ENCODE measurements at regions not wholly inside any gene's neighbourhood (a gene's known extent, or its start where the extent isn't known, plus 50 kb on each side); places are given as distances from the start of the nearest gene placed in this dataset.

DNA sequence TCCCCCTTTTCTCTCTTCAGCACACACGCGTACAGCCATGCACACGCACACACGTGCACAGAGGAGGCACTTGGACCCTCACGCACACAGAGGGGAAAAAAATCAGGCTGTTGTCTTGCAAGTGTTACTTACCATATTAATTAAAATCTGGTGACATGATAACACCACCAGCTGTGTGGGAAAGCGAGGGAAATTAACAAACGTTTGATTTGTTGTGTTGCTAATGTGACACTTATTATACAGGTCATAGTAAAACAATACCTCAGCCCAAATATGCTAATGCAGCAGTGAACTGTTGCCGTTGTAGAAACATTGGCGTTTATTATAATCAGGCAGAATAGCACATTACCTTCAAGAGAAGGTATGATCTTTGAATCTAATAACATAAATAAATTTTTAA, 211.7 kb downstream of the TEX29 start (continued):
- TF ChIP-seq, protein P1, sequence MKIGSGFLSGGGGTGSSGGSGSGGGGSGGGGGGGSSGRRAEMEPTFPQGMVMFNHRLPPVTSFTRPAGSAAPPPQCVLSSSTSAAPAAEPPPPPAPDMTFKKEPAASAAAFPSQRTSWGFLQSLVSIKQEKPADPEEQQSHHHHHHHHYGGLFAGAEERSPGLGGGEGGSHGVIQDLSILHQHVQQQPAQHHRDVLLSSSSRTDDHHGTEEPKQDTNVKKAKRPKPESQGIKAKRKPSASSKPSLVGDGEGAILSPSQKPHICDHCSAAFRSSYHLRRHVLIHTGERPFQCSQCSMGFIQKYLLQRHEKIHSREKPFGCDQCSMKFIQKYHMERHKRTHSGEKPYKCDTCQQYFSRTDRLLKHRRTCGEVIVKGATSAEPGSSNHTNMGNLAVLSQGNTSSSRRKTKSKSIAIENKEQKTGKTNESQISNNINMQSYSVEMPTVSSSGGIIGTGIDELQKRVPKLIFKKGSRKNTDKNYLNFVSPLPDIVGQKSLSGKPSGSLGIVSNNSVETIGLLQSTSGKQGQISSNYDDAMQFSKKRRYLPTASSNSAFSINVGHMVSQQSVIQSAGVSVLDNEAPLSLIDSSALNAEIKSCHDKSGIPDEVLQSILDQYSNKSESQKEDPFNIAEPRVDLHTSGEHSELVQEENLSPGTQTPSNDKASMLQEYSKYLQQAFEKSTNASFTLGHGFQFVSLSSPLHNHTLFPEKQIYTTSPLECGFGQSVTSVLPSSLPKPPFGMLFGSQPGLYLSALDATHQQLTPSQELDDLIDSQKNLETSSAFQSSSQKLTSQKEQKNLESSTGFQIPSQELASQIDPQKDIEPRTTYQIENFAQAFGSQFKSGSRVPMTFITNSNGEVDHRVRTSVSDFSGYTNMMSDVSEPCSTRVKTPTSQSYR (CRISPR knock-in tag; IDR thresholded peaks at IDR 0.05), result no peak
- TF ChIP-seq, protein P2, sequence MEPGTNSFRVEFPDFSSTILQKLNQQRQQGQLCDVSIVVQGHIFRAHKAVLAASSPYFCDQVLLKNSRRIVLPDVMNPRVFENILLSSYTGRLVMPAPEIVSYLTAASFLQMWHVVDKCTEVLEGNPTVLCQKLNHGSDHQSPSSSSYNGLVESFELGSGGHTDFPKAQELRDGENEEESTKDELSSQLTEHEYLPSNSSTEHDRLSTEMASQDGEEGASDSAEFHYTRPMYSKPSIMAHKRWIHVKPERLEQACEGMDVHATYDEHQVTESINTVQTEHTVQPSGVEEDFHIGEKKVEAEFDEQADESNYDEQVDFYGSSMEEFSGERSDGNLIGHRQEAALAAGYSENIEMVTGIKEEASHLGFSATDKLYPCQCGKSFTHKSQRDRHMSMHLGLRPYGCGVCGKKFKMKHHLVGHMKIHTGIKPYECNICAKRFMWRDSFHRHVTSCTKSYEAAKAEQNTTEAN (CRISPR knock-in tag; IDR thresholded peaks at IDR 0.05), result peak; percentile 55; the same call in 1 of the 2 replicates
- TF ChIP-seq FOXK1 (CRISPR knock-in tag; IDR thresholded peaks at IDR 0.05), result peak; percentile 59; the same call in 1 of the 2 replicates

DNA sequence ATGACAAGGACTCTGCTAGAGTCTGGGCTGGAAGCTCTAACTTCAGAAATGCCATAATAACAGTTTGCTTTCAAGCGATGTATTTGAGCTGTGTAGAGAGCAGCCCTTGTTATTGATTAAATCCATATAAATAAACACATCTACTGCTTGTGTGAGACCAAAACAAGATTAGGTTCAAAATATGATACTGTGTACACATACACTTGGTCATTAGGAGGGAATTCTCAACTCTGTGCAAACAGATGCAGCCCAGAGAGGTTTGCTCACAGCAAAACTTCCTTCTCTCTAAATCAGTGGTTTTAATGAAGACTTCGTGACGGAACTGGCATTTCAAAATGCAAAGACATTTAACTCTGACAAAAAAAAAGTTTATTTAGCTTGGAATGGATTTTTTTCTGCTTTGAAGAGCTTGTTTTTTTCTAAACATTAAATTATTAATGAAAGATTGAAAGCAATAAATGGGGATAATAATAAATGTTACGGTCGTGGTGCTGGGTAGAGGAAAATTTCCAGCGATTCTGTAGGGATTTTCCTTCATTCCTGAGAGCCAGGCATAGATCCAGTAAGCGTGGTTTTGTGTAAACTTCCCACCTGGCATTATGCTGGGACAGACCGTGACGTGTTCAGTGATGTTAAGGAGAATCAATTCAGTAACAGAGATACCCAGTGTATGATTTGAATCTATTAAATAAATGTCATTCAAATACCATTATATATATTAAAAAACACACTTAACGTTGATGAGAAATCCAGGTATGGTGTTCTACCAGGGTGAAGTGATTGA, 213.7 kb downstream of the TEX29 start:
- TF ChIP-seq SMAD4 (CRISPR knock-in tag; IDR thresholded peaks at IDR 0.05) (no peak), HMGA2 (CRISPR knock-in tag; IDR thresholded peaks at IDR 0.05) (no peak)
- TF ChIP-seq, protein P3, sequence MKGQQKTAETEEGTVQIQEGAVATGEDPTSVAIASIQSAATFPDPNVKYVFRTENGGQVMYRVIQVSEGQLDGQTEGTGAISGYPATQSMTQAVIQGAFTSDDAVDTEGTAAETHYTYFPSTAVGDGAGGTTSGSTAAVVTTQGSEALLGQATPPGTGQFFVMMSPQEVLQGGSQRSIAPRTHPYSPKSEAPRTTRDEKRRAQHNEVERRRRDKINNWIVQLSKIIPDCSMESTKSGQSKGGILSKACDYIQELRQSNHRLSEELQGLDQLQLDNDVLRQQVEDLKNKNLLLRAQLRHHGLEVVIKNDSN (CRISPR knock-in tag; IDR thresholded peaks at IDR 0.05), result no peak
- TF ChIP-seq, protein P4, sequence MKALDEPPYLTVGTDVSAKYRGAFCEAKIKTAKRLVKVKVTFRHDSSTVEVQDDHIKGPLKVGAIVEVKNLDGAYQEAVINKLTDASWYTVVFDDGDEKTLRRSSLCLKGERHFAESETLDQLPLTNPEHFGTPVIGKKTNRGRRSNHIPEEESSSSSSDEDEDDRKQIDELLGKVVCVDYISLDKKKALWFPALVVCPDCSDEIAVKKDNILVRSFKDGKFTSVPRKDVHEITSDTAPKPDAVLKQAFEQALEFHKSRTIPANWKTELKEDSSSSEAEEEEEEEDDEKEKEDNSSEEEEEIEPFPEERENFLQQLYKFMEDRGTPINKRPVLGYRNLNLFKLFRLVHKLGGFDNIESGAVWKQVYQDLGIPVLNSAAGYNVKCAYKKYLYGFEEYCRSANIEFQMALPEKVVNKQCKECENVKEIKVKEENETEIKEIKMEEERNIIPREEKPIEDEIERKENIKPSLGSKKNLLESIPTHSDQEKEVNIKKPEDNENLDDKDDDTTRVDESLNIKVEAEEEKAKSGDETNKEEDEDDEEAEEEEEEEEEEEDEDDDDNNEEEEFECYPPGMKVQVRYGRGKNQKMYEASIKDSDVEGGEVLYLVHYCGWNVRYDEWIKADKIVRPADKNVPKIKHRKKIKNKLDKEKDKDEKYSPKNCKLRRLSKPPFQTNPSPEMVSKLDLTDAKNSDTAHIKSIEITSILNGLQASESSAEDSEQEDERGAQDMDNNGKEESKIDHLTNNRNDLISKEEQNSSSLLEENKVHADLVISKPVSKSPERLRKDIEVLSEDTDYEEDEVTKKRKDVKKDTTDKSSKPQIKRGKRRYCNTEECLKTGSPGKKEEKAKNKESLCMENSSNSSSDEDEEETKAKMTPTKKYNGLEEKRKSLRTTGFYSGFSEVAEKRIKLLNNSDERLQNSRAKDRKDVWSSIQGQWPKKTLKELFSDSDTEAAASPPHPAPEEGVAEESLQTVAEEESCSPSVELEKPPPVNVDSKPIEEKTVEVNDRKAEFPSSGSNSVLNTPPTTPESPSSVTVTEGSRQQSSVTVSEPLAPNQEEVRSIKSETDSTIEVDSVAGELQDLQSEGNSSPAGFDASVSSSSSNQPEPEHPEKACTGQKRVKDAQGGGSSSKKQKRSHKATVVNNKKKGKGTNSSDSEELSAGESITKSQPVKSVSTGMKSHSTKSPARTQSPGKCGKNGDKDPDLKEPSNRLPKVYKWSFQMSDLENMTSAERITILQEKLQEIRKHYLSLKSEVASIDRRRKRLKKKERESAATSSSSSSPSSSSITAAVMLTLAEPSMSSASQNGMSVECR (CRISPR knock-in tag; IDR thresholded peaks at IDR 0.05; ENCODE audit: borderline replicate concordance), result no peak
- peak overlapping the region; percentile 67 for H3K4me3 Mint-ChIP-seq
- no peaks in the 10 kb centered on the region for H3K9me3 Mint-ChIP-seq
- POLR2A ChIA-PET, result interaction anchor here (0.7 kb wide), 1 partner anchor 20 kb away, joined by 3 read pairs; no protein-coding TSS in a partner anchor
- peaks cover 87% of the 10 kb centered on the region for H3K4me1 Mint-ChIP-seq
- H3K27ac Mint-ChIP-seq, result no peak overlapping the region
- CTCF ChIA-PET, result interaction anchor here (1.6 to 1.7 kb wide), 2 partner anchors 29 kb away, joined by 4 to 6 read pairs; no protein-coding TSS in a partner anchor
- H3K36me3 Mint-ChIP-seq, result no peaks in the 10 kb centered on the region
- peaks cover 79% of the 10 kb centered on the region for H3K27me3 Mint-ChIP-seq (ENCODE audit: low read depth)
- DNase-seq (ENCODE audit: low spot score), result no peak
- ATAC-seq, result no peak

DNA sequence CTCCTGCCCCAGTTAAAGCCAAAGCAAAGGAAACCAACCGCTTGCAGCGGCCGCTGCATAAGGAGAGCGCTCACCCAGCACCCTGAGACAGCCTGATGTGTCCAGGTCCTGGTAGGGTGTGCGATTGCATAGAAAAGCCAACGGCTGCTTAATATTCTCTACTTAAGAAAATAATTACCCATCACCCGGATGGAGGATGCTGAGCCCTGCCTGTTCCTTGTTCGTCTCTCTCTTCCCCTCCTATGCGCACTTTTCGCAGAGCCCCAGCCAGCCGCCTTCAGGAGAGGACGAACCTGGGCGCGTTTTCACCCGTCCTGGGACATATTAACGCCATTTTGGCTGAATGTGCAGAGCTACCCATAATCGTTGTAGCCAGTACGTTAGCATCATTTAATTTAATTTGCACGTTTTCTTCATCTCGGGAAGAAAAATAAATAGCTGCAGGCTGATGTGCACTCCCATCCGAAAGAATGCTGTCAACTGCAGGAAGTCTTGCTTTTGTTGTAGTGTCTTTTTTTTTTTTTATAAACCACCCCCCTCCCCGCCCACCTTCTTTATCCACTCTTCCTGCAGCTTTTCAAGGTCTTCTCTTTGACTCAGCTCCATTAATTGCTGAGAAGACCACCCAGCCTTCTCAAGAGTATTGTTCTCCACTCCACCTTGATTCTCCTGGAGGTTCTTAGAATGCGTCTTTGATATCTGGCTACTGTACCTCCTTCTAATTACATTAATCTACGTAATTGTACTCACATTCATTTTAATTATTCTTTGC, 214.5 kb downstream of the TEX29 start:
- POLR2A ChIA-PET, result interaction anchor here (0.9 kb wide), 1 partner anchor 30 kb away, joined by 3 read pairs; no protein-coding TSS in a partner anchor
- no peak overlapping the region for H3K27ac Mint-ChIP-seq
- peak; percentile 70 for ATAC-seq
- no peaks in the 10 kb centered on the region for H3K9me3 Mint-ChIP-seq
- H3K36me3 Mint-ChIP-seq, result no peaks in the 10 kb centered on the region
- H3K4me3 Mint-ChIP-seq, result peak overlapping the region; percentile 67
- DNase-seq (ENCODE audit: low spot score), result no peak
- CTCF ChIA-PET, result interaction anchor here (1.1 to 1.7 kb wide), 2 partner anchors 30 to 61 kb away, joined by 6 read pairs; no protein-coding TSS in a partner anchor
- H3K27me3 Mint-ChIP-seq (ENCODE audit: low read depth), result peaks cover 75% of the 10 kb centered on the region
- H3K4me1 Mint-ChIP-seq, result peaks cover 87% of the 10 kb centered on the region
- TF ChIP-seq NR2C2 (CRISPR knock-in tag; IDR thresholded peaks at IDR 0.05), result no peak
- TF ChIP-seq, protein P5, sequence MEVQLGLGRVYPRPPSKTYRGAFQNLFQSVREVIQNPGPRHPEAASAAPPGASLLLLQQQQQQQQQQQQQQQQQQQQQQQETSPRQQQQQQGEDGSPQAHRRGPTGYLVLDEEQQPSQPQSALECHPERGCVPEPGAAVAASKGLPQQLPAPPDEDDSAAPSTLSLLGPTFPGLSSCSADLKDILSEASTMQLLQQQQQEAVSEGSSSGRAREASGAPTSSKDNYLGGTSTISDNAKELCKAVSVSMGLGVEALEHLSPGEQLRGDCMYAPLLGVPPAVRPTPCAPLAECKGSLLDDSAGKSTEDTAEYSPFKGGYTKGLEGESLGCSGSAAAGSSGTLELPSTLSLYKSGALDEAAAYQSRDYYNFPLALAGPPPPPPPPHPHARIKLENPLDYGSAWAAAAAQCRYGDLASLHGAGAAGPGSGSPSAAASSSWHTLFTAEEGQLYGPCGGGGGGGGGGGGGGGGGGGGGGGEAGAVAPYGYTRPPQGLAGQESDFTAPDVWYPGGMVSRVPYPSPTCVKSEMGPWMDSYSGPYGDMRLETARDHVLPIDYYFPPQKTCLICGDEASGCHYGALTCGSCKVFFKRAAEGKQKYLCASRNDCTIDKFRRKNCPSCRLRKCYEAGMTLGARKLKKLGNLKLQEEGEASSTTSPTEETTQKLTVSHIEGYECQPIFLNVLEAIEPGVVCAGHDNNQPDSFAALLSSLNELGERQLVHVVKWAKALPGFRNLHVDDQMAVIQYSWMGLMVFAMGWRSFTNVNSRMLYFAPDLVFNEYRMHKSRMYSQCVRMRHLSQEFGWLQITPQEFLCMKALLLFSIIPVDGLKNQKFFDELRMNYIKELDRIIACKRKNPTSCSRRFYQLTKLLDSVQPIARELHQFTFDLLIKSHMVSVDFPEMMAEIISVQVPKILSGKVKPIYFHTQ (CRISPR knock-in tag; IDR thresholded peaks at IDR 0.05), result no peak
- TF ChIP-seq NFATC4 (CRISPR knock-in tag; IDR thresholded peaks at IDR 0.05), result no peak
- TF ChIP-seq GRHL2 (CRISPR knock-in tag; IDR thresholded peaks at IDR 0.05; ENCODE audit: insufficient replicate concordance, severe bottlenecking), result no peak
- TF ChIP-seq, protein P6, sequence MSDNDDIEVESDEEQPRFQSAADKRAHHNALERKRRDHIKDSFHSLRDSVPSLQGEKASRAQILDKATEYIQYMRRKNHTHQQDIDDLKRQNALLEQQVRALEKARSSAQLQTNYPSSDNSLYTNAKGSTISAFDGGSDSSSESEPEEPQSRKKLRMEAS (CRISPR knock-in tag; IDR thresholded peaks at IDR 0.05), result no peak
- TF ChIP-seq TCF7 (CRISPR knock-in tag; IDR thresholded peaks at IDR 0.05; ENCODE audit: low read depth), result no peak
- TF ChIP-seq SOX15 (CRISPR knock-in tag; IDR thresholded peaks at IDR 0.05), result no peak
- no peak for TF ChIP-seq TEAD4 (CRISPR knock-in tag; IDR thresholded peaks at IDR 0.05)
- no peak for TF ChIP-seq MYBL2 (CRISPR knock-in tag; IDR thresholded peaks at IDR 0.05)

Data from WTC11 (cell line).